ENCODE measurements at regions not wholly inside any gene's neighbourhood (a gene's known extent, or its start where the extent isn't known, plus 50 kb on each side); places are given as distances from the start of the nearest gene placed in this dataset.
"Not testable (repeated sequence)": the region's sequence is repeated elsewhere in the genome, so short reads cannot be mapped to it uniquely, and the experiment has no call there.

GRCh38 chr10:29810231-29810630 is 175.5 kb upstream of the SVIL start:
- TF ChIP-seq CTCF (IDR thresholded peaks at IDR 0.05; ENCODE audit: borderline replicate concordance, extremely low read depth, low read length, poor library complexity, severe bottlenecking); EZH2 (IDR thresholded peaks at IDR 0.05; ENCODE audit: borderline replicate concordance, low read depth, low read length, severe bottlenecking): not testable (repeated sequence)

All from DND-41 (cell line).